ENCODE measurements at regions not wholly inside any gene's neighbourhood (a gene's known extent, or its start where the extent isn't known, plus 50 kb on each side); places are given as distances from the start of the nearest gene placed in this dataset.
"Not testable (repeated sequence)": the region's sequence is repeated elsewhere in the genome, so short reads cannot be mapped to it uniquely, and the experiment has no call there.

DNA sequence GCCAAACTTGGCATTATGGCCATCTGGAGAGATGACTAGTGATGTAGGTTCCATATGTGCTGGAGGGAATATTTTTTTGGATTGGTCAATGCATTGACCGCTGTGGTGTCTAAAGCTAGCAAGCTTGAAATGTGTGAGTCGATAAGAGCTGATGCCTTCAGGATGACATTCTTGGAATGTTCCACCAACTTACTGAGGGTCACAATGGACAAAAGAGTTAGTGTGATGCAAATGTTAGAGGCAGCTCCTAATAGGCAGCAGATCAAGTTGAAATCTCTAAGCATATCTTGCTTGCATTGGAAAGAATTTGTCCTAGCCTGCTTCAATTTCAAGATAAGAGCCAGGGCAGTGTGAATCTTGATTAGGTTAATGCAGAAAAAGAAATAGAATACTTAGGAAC lies 210.4 kb upstream of the AFF2 start:
- no peak for ATAC-seq
- H3K27ac Mint-ChIP-seq: no peak overlapping the region

GRCh38 chrX:148290931-148291330 lies 209.5 kb upstream of the AFF2 start:
- H3K4me1 Mint-ChIP-seq: peaks cover 20% of the 10 kb centered on the region
- no peak for DNase-seq
- peaks cover 10 to 14% of the 10 kb centered on the region in 2 donors for H3K9me3 Mint-ChIP-seq
- H3K4me3 Mint-ChIP-seq: no peak overlapping the region
- H3K27ac Mint-ChIP-seq: no peak overlapping the region
- ATAC-seq: no peak
- H3K27me3 Mint-ChIP-seq: no peaks in the 10 kb centered on the region

More for the DNA sequence above, 210.4 kb upstream of the AFF2 start:
- H3K4me3 Mint-ChIP-seq: no peak overlapping the region
- peaks cover 13% of the 10 kb centered on the region for H3K4me1 Mint-ChIP-seq
- no peaks in the 10 kb centered on the region for H3K27me3 Mint-ChIP-seq
- peaks cover 4 to 7% of the 10 kb centered on the region in 2 donors for H3K9me3 Mint-ChIP-seq
- no peak for DNase-seq

DNA sequence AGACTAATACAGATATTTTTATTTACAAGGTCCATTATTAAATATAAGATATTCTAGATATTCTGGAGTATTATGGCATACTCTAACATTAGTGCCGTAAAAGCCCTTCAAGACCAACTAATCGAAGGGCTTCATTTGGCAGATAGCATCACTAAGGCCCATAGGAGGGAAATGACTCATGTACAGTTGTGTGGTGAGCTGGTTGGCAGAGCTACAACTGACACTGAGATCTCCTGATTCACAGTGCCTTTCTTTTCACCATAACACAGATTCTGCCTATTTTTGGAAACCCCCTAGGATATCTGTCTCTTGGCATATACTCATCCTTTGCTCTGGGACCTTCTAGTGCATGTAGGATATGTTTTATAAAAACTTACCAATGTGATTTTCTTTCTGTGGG lies 201.7 kb upstream of the AFF2 start:
- Mint-ChIP-seq H3K9me3 (peaks cover 20 to 21% of the 10 kb centered on the region in 2 donors), H3K27me3 (no peaks in the 10 kb centered on the region), H3K27ac (no peak overlapping the region), H3K4me1 (peaks cover 13% of the 10 kb centered on the region), H3K4me3 (no peak overlapping the region)
- ATAC-seq: peak; percentile 93
- peak in 1 of 2 donors; percentile 15 for DNase-seq

- ATAC-seq, H3K4me3 Mint-ChIP-seq, DNase-seq, H3K27ac Mint-ChIP-seq, H3K27me3 Mint-ChIP-seq: not testable (repeated sequence)
- Mint-ChIP-seq H3K9me3 (peaks cover 11 to 12% of the 10 kb centered on the region in 2 donors), H3K4me1 (peaks cover 17% of the 10 kb centered on the region)
Measured at GRCh38 chrX:148305214-148305613, 195.2 kb upstream of the AFF2 start.

DNA sequence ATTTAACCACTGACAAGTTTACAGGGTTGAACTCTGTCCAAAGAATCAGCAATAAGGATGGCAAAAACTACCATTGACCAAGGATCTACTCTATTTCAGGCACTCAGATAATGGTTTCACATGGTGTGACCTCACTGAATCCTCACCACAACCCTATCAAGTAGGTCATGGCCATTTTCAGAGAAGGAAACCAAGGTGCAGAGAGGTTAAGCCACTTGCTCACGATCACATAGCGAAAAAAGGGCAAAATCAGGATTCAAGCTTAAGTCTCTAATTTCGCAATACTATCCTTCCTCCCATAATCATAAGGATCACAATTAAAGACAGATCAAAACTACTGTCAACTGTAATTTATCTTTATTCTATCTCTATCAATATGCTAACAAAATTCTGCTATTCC lies 191.0 kb upstream of the AFF2 start:
- no peaks in the 10 kb centered on the region for H3K27me3 Mint-ChIP-seq
- ATAC-seq (no peak), DNase-seq (no peak)
- H3K4me1 Mint-ChIP-seq: peaks cover 40% of the 10 kb centered on the region
- no peak overlapping the region for H3K27ac Mint-ChIP-seq
- H3K9me3 Mint-ChIP-seq: peaks cover 0 to 5% of the 10 kb centered on the region in 2 donors
- no peak overlapping the region for H3K4me3 Mint-ChIP-seq

- peak; percentile 35 to 63 for DNase-seq
- peak; percentile 97 for ATAC-seq
- H3K4me1 Mint-ChIP-seq: peaks cover 40% of the 10 kb centered on the region
- H3K27me3 Mint-ChIP-seq: no peaks in the 10 kb centered on the region
- H3K4me3 Mint-ChIP-seq: no peak overlapping the region
- peak overlapping the region; percentile 53 to 86 for H3K27ac Mint-ChIP-seq
- peaks cover 0 to 5% of the 10 kb centered on the region in 2 donors for H3K9me3 Mint-ChIP-seq
Measured at GRCh38 chrX:148310426-148311165, 189.8 kb upstream of the AFF2 start.

- H3K9me3 Mint-ChIP-seq: peaks cover 0 to 5% of the 10 kb centered on the region in 2 donors
- DNase-seq (no peak), ATAC-seq (no peak)
- H3K27me3 Mint-ChIP-seq: no peaks in the 10 kb centered on the region
- H3K27ac Mint-ChIP-seq: peak overlapping the region in 1 of 2 donors; percentile 75
- H3K4me3 Mint-ChIP-seq: no peak overlapping the region
- H3K4me1 Mint-ChIP-seq: peaks cover 40% of the 10 kb centered on the region
Measured at GRCh38 chrX:148311544-148311943, 188.9 kb upstream of the AFF2 start.

DNA sequence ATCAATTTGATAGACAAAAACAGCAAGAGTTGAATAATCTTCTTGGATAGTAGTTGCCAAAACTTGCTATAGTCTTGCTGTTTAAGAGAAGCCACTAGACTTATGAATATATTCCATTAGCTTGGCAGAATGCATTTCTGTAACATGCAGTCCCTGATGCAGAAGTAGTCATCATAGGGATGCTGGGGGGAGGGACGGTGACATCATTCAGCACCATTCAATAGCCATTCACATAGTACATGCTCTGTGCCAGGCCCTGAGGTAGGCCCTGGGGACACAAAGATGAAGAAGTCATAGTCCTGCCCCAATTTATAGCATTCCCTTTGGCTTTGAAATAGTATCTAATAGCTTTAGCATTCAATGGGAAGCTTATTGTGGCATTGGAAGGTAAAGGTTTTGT lies 185.5 kb upstream of the AFF2 start:
- Mint-ChIP-seq H3K4me1 (peaks cover 27% of the 10 kb centered on the region), H3K27ac (no peak overlapping the region), H3K4me3 (no peak overlapping the region), H3K27me3 (no peaks in the 10 kb centered on the region), H3K9me3 (no peaks in the 10 kb centered on the region)
- ATAC-seq: no peak
- DNase-seq: no peak

DNA sequence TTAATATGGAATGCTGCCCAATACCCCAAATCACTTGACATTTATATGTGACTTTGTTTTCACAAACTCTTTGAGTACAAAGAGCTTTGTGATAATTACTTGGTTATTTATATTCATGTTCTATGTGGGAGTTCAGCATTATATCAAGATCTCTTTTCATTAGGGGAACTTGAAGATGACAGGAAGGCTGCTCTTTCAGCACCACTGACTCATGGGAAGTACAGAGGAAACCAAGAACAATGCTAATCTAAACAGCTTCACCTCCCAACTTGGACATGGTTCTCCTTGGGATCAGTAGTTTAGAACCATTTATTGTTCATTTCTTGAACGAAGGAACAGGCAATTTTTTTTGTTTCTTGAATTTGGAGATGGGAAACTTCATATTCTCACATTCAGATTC lies 184.0 kb upstream of the AFF2 start:
- peaks cover 15% of the 10 kb centered on the region for H3K4me1 Mint-ChIP-seq

GRCh38 chrX:148322906-148323305 lies 177.5 kb upstream of the AFF2 start:
- Mint-ChIP-seq H3K4me1 (no peaks in the 10 kb centered on the region), H3K27me3 (no peaks in the 10 kb centered on the region), H3K4me3 (no peak overlapping the region), H3K9me3 (peaks cover 0 to 8% of the 10 kb centered on the region in 2 donors), H3K27ac (no peak overlapping the region)
- ATAC-seq: no peak
- no peak for DNase-seq

More for the DNA sequence above, 184.0 kb upstream of the AFF2 start:
- no peak for ATAC-seq
- H3K9me3 Mint-ChIP-seq: no peaks in the 10 kb centered on the region
- H3K27me3 Mint-ChIP-seq: no peaks in the 10 kb centered on the region
- no peak overlapping the region for H3K4me3 Mint-ChIP-seq
- DNase-seq: no peak
- H3K27ac Mint-ChIP-seq: no peak overlapping the region

- Mint-ChIP-seq H3K4me3 (no peak overlapping the region), H3K27ac (peak overlapping the region in 1 of 2 donors; percentile 79), H3K4me1 (peaks cover 51% of the 10 kb centered on the region), H3K9me3 (no peaks in the 10 kb centered on the region), H3K27me3 (no peaks in the 10 kb centered on the region)
- ATAC-seq: peak; percentile 73
- no peak for DNase-seq
Measured at GRCh38 chrX:148333989-148334388, 166.4 kb upstream of the AFF2 start.

DNA sequence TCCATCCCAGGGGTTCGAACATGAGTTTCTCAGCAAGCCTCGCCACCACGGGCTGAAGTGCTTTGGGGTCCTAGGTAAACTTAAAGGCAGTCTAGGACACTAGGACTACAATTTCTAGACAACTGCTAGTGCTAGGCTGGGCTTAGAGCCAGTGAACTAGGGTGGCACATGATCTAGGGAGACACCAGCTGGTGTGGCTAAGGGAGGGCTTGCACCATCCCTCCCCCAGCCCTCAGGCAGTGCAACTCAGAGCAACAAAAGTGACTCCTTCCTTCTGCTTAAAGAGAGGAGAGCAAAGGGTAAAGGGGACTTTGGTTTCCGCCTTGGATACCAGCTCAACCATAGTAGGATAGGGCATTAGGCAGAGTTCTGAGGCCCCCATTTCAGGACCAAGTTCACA lies 162.5 kb upstream of the AFF2 start:
- no peak for ATAC-seq
- DNase-seq: no peak
- peaks cover 16 to 27% of the 10 kb centered on the region in 2 donors for H3K9me3 Mint-ChIP-seq
- no peaks in the 10 kb centered on the region for H3K27me3 Mint-ChIP-seq
- peaks cover 51% of the 10 kb centered on the region for H3K4me1 Mint-ChIP-seq
- no peak overlapping the region for H3K27ac Mint-ChIP-seq
- no peak overlapping the region for H3K4me3 Mint-ChIP-seq

GRCh38 chrX:148354916-148355315 lies 145.5 kb upstream of the AFF2 start:
- H3K27me3 Mint-ChIP-seq: no peaks in the 10 kb centered on the region
- H3K9me3 Mint-ChIP-seq: peaks cover 12 to 19% of the 10 kb centered on the region in 2 donors
- no peak overlapping the region for H3K27ac Mint-ChIP-seq
- no peaks in the 10 kb centered on the region for H3K4me1 Mint-ChIP-seq
- ATAC-seq: no peak
- no peak overlapping the region for H3K4me3 Mint-ChIP-seq
- no peak for DNase-seq

GRCh38 chrX:148361641-148362040 lies 138.8 kb upstream of the AFF2 start:
- H3K4me1 Mint-ChIP-seq: peaks cover 8% of the 10 kb centered on the region
- no peaks in the 10 kb centered on the region for H3K27me3 Mint-ChIP-seq
- no peak for ATAC-seq
- peaks cover 0 to 10% of the 10 kb centered on the region in 2 donors for H3K9me3 Mint-ChIP-seq
- DNase-seq: no peak
- H3K27ac Mint-ChIP-seq: no peak overlapping the region
- H3K4me3 Mint-ChIP-seq: no peak overlapping the region

DNA sequence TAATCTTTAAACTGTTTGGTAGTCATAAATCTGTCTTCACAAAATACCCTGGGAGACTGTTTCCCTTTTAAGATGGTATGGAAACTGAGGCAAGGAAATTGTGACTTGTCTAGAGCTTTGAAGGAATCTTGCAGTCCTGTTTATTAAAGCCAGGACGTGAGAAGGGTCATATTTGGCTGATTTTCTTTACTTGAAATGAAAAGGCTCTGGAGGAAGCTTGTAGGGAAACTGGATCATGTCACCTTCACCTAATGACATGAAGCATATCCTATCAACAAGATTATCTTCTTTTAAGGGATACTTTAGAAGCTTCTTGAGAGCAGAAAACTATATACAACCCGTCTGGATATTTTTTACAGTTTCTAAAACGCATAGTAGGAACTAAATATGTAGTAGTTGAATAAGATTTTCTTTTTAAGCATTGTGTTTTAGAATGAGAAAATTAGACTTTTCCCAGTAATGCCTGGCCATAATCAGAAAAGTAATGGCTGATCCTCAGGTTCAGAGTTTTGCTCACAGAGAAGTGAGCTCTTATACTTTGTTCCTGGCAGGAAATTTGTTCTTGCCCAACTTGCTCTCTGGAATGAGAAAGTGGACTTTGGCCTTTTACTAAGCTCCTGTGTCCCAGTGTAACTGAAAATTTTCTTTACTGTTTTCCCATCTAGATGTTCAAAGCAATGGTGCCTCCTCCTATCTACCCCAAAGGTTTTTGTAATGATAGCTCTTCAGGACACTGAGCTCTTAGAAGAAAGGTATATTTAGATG lies 136.8 kb upstream of the AFF2 start:
- H3K27ac Mint-ChIP-seq: no peak overlapping the region
- H3K4me3 Mint-ChIP-seq: no peak overlapping the region
- DNase-seq (no peak), ATAC-seq (no peak)
- peaks cover 15% of the 10 kb centered on the region for H3K4me1 Mint-ChIP-seq
- peaks cover 0 to under 1% of the 10 kb centered on the region in 2 donors for H3K9me3 Mint-ChIP-seq
- no peaks in the 10 kb centered on the region for H3K27me3 Mint-ChIP-seq

DNA sequence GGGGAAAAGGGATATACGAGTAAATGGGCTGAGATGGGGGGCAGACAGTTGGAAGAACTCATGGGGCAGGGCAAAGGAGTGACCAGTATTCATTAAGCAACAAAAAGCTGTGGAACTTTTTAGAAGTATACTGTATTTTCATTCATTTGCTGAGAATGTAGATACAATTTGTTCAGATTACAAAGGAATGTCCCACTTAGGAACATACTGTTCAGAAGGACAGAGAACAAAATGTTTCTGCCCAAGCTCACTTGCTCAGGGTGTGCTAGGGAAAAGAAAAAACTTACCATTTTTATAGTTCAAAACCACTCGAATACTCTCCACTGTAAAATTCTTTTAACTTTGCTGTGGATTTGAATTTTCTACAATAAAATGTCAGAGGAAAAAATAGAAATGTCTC lies 135.2 kb upstream of the AFF2 start:
- H3K4me3 Mint-ChIP-seq: no peak overlapping the region
- ATAC-seq (no peak), DNase-seq (no peak)
- H3K9me3 Mint-ChIP-seq: no peaks in the 10 kb centered on the region
- H3K4me1 Mint-ChIP-seq: peaks cover 15% of the 10 kb centered on the region
- H3K27me3 Mint-ChIP-seq: no peaks in the 10 kb centered on the region
- H3K27ac Mint-ChIP-seq: no peak overlapping the region
